AG10803 (cell line): ENCODE measurements at regions not wholly inside any gene's neighbourhood (a gene's known extent, or its start where the extent isn't known, plus 50 kb on each side); places are given as distances from the start of the nearest gene placed in this dataset.

ENCODE experiments used
- DNase-seq: peaks from one replicate; pipeline ENCODE4 v3.0.0; 2010; ENCODE audit warnings: low read depth
- H3K4me3 ChIP-seq: 2 replicates; pipeline ENCODE4 v1.5.1; 2011; ENCODE audit warnings: mild to moderate bottlenecking, low read length, control low read depth
- CTCF ChIP-seq: conservative IDR thresholded peaks from 2 replicates; pipeline ENCODE4 v1.5.1; 2011; ENCODE audit warnings: mild to moderate bottlenecking, low read length, control low read depth, inconsistent platforms

GRCh38 chr15:81856634-81857026 lies 189.2 kb downstream of the MEX3B start:
- no peak for DNase-seq
- TF ChIP-seq CTCF: no peak
- no peak overlapping the region for H3K4me3 ChIP-seq

- no peak for TF ChIP-seq CTCF
- DNase-seq: no peak
- no peak overlapping the region for H3K4me3 ChIP-seq
These were observed 189.7 kb downstream of the MEX3B start for GRCh38 chr15:81856001-81856633.

GRCh38 chr15:81853150-81853748 lies 192.6 kb downstream of the MEX3B start:
- TF ChIP-seq CTCF: no peak
- H3K4me3 ChIP-seq: no peak overlapping the region

GRCh38 chr15:81852411-81853149 lies 193.2 kb downstream of the MEX3B start:
- TF ChIP-seq CTCF: no peak
- H3K4me3 ChIP-seq: no peak overlapping the region
- no peak for DNase-seq

More at GRCh38 chr15:81853150-81853748, 192.6 kb downstream of the MEX3B start:
- no peak for DNase-seq

GRCh38 chr15:81851757-81852156 lies 194.1 kb downstream of the MEX3B start:
- DNase-seq: no peak
- no peak overlapping the region for H3K4me3 ChIP-seq
- no peak for TF ChIP-seq CTCF

GRCh38 chr15:81851325-81851724 lies 194.5 kb downstream of the MEX3B start:
- no peak for DNase-seq
- TF ChIP-seq CTCF: no peak
- no peak overlapping the region for H3K4me3 ChIP-seq

GRCh38 chr15:81849289-81849688 lies 196.5 kb downstream of the MEX3B start:
- no peak for TF ChIP-seq CTCF
- DNase-seq: no peak
- no peak overlapping the region for H3K4me3 ChIP-seq
